HUES64 (cell line): ENCODE measurements at regions not wholly inside any gene's neighbourhood (a gene's known extent, or its start where the extent isn't known, plus 50 kb on each side); places are given as distances from the start of the nearest gene placed in this dataset.
"Not testable (repeated sequence)": the region's sequence is repeated elsewhere in the genome, so short reads cannot be mapped to it uniquely, and the experiment has no call there.

Experiments
- H3K27ac ChIP-seq: 2 replicates; pipeline ENCODE4 v1.7.0; 2013; ENCODE audit warnings: low read depth, low read length, inconsistent platforms
- H3K27me3 ChIP-seq: 2 replicates; pipeline ENCODE4 v1.6.1; 2013; ENCODE audit warnings: mild to moderate bottlenecking, low read length; ENCODE audit not compliant: insufficient read depth
- H3K36me3 ChIP-seq: 2 replicates; pipeline ENCODE4 v1.6.1; 2013; ENCODE audit warnings: mild to moderate bottlenecking, low read length; ENCODE audit not compliant: insufficient read depth
- H3K4me1 ChIP-seq: 2 replicates; pipeline ENCODE4 v1.6.1; 2013; ENCODE audit warnings: mild to moderate bottlenecking, low read length, moderate library complexity; ENCODE audit not compliant: insufficient read depth
- H3K4me3 ChIP-seq: 2 replicates; pipeline ENCODE4 v1.5.1; 2013; ENCODE audit warnings: mild to moderate bottlenecking, low read length, moderate library complexity
- H3K9ac ChIP-seq: 2 replicates; pipeline ENCODE4 v1.6.1; 2013; ENCODE audit warnings: mild to moderate bottlenecking, low read depth, low read length
- H3K9me3 ChIP-seq: 2 replicates; pipeline ENCODE4 v1.6.1; 2013; ENCODE audit warnings: low read depth, low read length; ENCODE audit not compliant: insufficient read depth
- WGBS: fragments of 150-250, 120-280 bp; methylation state at CpG from one replicate; pipeline ENCODE4 v1.1.7; 2013; ENCODE audit warnings: missing lambda C conversion rate; 5-methylcytosine and 5-hydroxymethylcytosine counted together

- H3K4me1 ChIP-seq, result no peaks in the 10 kb centered on the region
- no peaks in the 10 kb centered on the region for H3K9me3 ChIP-seq
- H3K9ac ChIP-seq, result no peak overlapping the region
- WGBS, result 43% methylated on average over 16 of the region's 16 CpGs
- H3K27ac ChIP-seq, result no peak overlapping the region
- no peaks in the 10 kb centered on the region for H3K27me3 ChIP-seq
- H3K4me3 ChIP-seq, result no peak overlapping the region
- H3K36me3 ChIP-seq, result no peaks in the 10 kb centered on the region
Measured at GRCh38 chrX:1140236-1140681, 72.2 kb downstream of the CRLF2 start.

GRCh38 chrX:1139185-1139500 lies 73.3 kb downstream of the CRLF2 start:
- 94% methylated on average over 10 of the region's 10 CpGs for WGBS
- H3K4me3 ChIP-seq, result no peak overlapping the region
- H3K9me3 ChIP-seq, result no peaks in the 10 kb centered on the region
- H3K27me3 ChIP-seq, result no peaks in the 10 kb centered on the region
- H3K4me1 ChIP-seq, result no peaks in the 10 kb centered on the region
- no peaks in the 10 kb centered on the region for H3K36me3 ChIP-seq
- no peak overlapping the region for H3K9ac ChIP-seq
- no peak overlapping the region for H3K27ac ChIP-seq

- Histone ChIP-seq H3K27me3 (no peaks in the 10 kb centered on the region), H3K9ac (no peak overlapping the region), H3K4me3 (no peak overlapping the region), H3K9me3 (no peaks in the 10 kb centered on the region), H3K36me3 (no peaks in the 10 kb centered on the region), H3K4me1 (no peaks in the 10 kb centered on the region), H3K27ac (no peak overlapping the region)
- WGBS, result 85% methylated on average over 22 of the region's 22 CpGs
Measured at GRCh38 chrX:1138476-1139184, 73.8 kb downstream of the CRLF2 start.

GRCh38 chrX:1137531-1137930 lies 74.9 kb downstream of the CRLF2 start:
- WGBS, result 94% methylated on average over 10 of the region's 10 CpGs
- Histone ChIP-seq H3K9ac (no peak overlapping the region), H3K9me3 (no peaks in the 10 kb centered on the region)

GRCh38 chrX:1136582-1136981 lies 75.9 kb downstream of the CRLF2 start:
- H3K9ac ChIP-seq, H3K9me3 ChIP-seq, H3K4me3 ChIP-seq, H3K27ac ChIP-seq, H3K36me3 ChIP-seq, H3K4me1 ChIP-seq, H3K27me3 ChIP-seq: not testable (repeated sequence)
- WGBS, result 92% methylated on average over 8 of the region's 8 CpGs

More at GRCh38 chrX:1137531-1137930, 74.9 kb downstream of the CRLF2 start:
- Histone ChIP-seq H3K4me3 (no peak overlapping the region), H3K36me3 (no peaks in the 10 kb centered on the region), H3K4me1 (no peaks in the 10 kb centered on the region), H3K27me3 (no peaks in the 10 kb centered on the region), H3K27ac (no peak overlapping the region)

- H3K27me3 ChIP-seq, result no peaks in the 10 kb centered on the region
- WGBS, result 95% methylated on average over 13 of the region's 13 CpGs
Measured at GRCh38 chrX:1134976-1135375, 77.5 kb downstream of the CRLF2 start.

GRCh38 chrX:1134156-1134555 lies 78.3 kb downstream of the CRLF2 start:
- Histone ChIP-seq H3K4me3 (no peak overlapping the region), H3K4me1 (no peaks in the 10 kb centered on the region), H3K36me3 (no peaks in the 10 kb centered on the region), H3K9me3 (no peaks in the 10 kb centered on the region), H3K9ac (no peak overlapping the region), H3K27me3 (no peaks in the 10 kb centered on the region), H3K27ac (no peak overlapping the region)
- 94% methylated on average over 11 of the region's 12 CpGs for WGBS

More at GRCh38 chrX:1134976-1135375, 77.5 kb downstream of the CRLF2 start:
- Histone ChIP-seq H3K36me3 (no peaks in the 10 kb centered on the region), H3K27ac (no peak overlapping the region), H3K4me3 (no peak overlapping the region), H3K9ac (no peak overlapping the region), H3K4me1 (no peaks in the 10 kb centered on the region), H3K9me3 (no peaks in the 10 kb centered on the region)

GRCh38 chrX:1126738-1127137 lies 85.7 kb downstream of the CRLF2 start:
- Histone ChIP-seq H3K36me3 (no peaks in the 10 kb centered on the region), H3K27me3 (no peaks in the 10 kb centered on the region), H3K4me3 (no peak overlapping the region), H3K9me3 (no peaks in the 10 kb centered on the region), H3K4me1 (no peaks in the 10 kb centered on the region), H3K9ac (no peak overlapping the region), H3K27ac (no peak overlapping the region)
- 77% methylated on average over 3 of the region's 3 CpGs for WGBS

- Histone ChIP-seq H3K27ac (no peak overlapping the region), H3K36me3 (no peaks in the 10 kb centered on the region), H3K27me3 (no peaks in the 10 kb centered on the region), H3K9me3 (no peaks in the 10 kb centered on the region), H3K4me3 (no peak overlapping the region), H3K4me1 (no peaks in the 10 kb centered on the region), H3K9ac (no peak overlapping the region)
- WGBS, result 90% methylated on average over 11 of the region's 11 CpGs
Measured at GRCh38 chrX:1124531-1124930, 87.9 kb downstream of the CRLF2 start.

- not testable (repeated sequence) for H3K4me1 ChIP-seq, H3K9me3 ChIP-seq, H3K36me3 ChIP-seq, H3K27ac ChIP-seq, H3K4me3 ChIP-seq, H3K9ac ChIP-seq, H3K27me3 ChIP-seq
- 95% methylated on average over 12 of the region's 12 CpGs for WGBS
Measured at GRCh38 chrX:1122851-1123250, 89.6 kb downstream of the CRLF2 start.

GRCh38 chrX:1119275-1119674 lies 93.2 kb downstream of the CRLF2 start:
- no peaks in the 10 kb centered on the region for H3K36me3 ChIP-seq
- no peaks in the 10 kb centered on the region for H3K4me1 ChIP-seq
- H3K4me3 ChIP-seq, result no peak overlapping the region
- 80% methylated on average over 2 of the region's 2 CpGs for WGBS
- no peak overlapping the region for H3K27ac ChIP-seq
- no peak overlapping the region for H3K9ac ChIP-seq
- no peaks in the 10 kb centered on the region for H3K9me3 ChIP-seq
- H3K27me3 ChIP-seq, result no peaks in the 10 kb centered on the region
